GM19240 (cell line): ENCODE measurements at regions not wholly inside any gene's neighbourhood (a gene's known extent, or its start where the extent isn't known, plus 50 kb on each side); places are given as distances from the start of the nearest gene placed in this dataset.

Source experiments
- DNase-seq: peaks from one replicate; pipeline ENCODE4 v3.0.0; 2011; ENCODE audit warnings: low spot score; ENCODE audit not compliant: insufficient read length

GRCh38 chr1:209531006-209531405, 52.5 kb upstream of the CAMK1G start:
- DNase-seq = no peak

DNA sequence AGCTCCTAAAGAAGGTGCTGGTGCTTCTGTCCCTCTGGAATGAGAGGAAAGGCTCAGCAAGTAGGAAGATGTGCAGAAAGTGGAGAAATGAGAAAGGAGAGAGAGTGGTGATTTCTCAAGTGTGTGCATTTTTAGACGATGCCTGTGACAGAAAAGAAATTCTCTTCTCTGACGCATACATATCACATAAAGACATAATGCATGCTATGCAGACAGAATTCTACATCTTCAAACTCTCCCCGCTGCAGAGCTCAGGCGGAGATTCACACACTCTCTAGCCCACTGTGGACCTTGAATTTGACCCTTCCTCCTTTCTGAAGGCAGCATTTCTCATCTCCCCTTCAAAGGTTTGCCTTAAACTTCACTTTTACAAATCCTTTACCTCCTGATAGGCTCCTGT, 52.0 kb upstream of the CAMK1G start:
- DNase-seq = no peak
